ENCODE measurements at regions not wholly inside any gene's neighbourhood (a gene's known extent, or its start where the extent isn't known, plus 50 kb on each side); places are given as distances from the start of the nearest gene placed in this dataset.

- peaks cover 0 to 6% (median 0%) of the 10 kb centered on the region in 8 donors for H3K9me3 ChIP-seq
- DNase-seq: no peak
- H3K4me1 ChIP-seq: peaks cover 0 to 17% (median 5%) of the 10 kb centered on the region in 6 donors
- H3K4me3 ChIP-seq: no peak overlapping the region
- H3K27ac ChIP-seq: no peak overlapping the region
- H3K36me3 ChIP-seq: no peaks in the 10 kb centered on the region
- TF ChIP-seq POLR2A (IDR thresholded peaks at IDR 0.05): no peak
- TF ChIP-seq CTCF (IDR thresholded peaks at IDR 0.05 in 8 of 11, conservative IDR thresholded peaks at IDR 0.05 in 3 of 11): no peak
- TF ChIP-seq POLR2AphosphoS5 (IDR thresholded peaks at IDR 0.05): no peak
- WGBS, 5 donors: 81 to 100% (median 94%) methylated on average over 2 of the region's 2 CpGs
- H3K27me3 ChIP-seq (replicated peaks in 1 of 7): no peaks in the 10 kb centered on the region
- intact Hi-C loops (cut with DNase I; ENCODE audit: low total_unique reads): no loop called here
Observed at GRCh38 chrX:20420058-20420457, 153.3 kb upstream of the RPS6KA3 start.

GRCh38 chrX:20418379-20419150 lies 151.9 kb upstream of the RPS6KA3 start:
- intact Hi-C loops (cut with DNase I; ENCODE audit: low total_unique reads): no loop called here
- 26 to 44% (median 39%) methylated on average over 7 to 9 of the region's 9 CpGs for WGBS, 5 donors

GRCh38 chrX:20414762-20415445 lies 148.2 kb upstream of the RPS6KA3 start:
- intact Hi-C loops (cut with DNase I; ENCODE audit: low total_unique reads): no loop called here
- no peaks in the 10 kb centered on the region for H3K36me3 ChIP-seq
- peak overlapping the region in 4 of 8 donors; percentile 17 to 88 (median 86) for H3K27ac ChIP-seq
- H3K4me1 ChIP-seq: peaks cover 0 to 37% (median 11%) of the 10 kb centered on the region in 6 donors
- 75 to 85% (median 80%) methylated on average over 6 to 9 of the region's 9 CpGs for WGBS, 5 donors
- no peaks in the 10 kb centered on the region for H3K9me3 ChIP-seq
- no peak for DNase-seq
- no peak overlapping the region for H3K4me3 ChIP-seq
- TF ChIP-seq POLR2A (IDR thresholded peaks at IDR 0.05) (no peak), CTCF (IDR thresholded peaks at IDR 0.05 in 8 of 11, conservative IDR thresholded peaks at IDR 0.05 in 3 of 11) (no peak), POLR2AphosphoS5 (IDR thresholded peaks at IDR 0.05) (no peak)
- no peaks in the 10 kb centered on the region for H3K27me3 ChIP-seq (replicated peaks in 1 of 7)

More at GRCh38 chrX:20418379-20419150, 151.9 kb upstream of the RPS6KA3 start:
- Histone ChIP-seq H3K4me3 (no peak overlapping the region), H3K9me3 (no peaks in the 10 kb centered on the region), H3K27me3 (replicated peaks in 1 of 7) (no peaks in the 10 kb centered on the region), H3K27ac (peak overlapping the region in 5 of 8 donors; percentile 33 to 68 (median 66)), H3K4me1 (peaks cover 0 to 30% (median 9%) of the 10 kb centered on the region in 6 donors), H3K36me3 (no peaks in the 10 kb centered on the region)
- no peak for DNase-seq
- TF ChIP-seq POLR2A (IDR thresholded peaks at IDR 0.05) (no peak), POLR2AphosphoS5 (IDR thresholded peaks at IDR 0.05) (peak in 1 of 3 donors; percentile 39), CTCF (IDR thresholded peaks at IDR 0.05 in 8 of 11, conservative IDR thresholded peaks at IDR 0.05 in 3 of 11) (no peak)

- intact Hi-C loops (cut with DNase I; ENCODE audit: low total_unique reads): no loop called here
- TF ChIP-seq POLR2A (IDR thresholded peaks at IDR 0.05) (no peak), CTCF (IDR thresholded peaks at IDR 0.05 in 8 of 11, conservative IDR thresholded peaks at IDR 0.05 in 3 of 11) (no peak), POLR2AphosphoS5 (IDR thresholded peaks at IDR 0.05) (no peak)
- H3K27ac ChIP-seq: peak overlapping the region in 6 of 8 donors; percentile 71 to 88 (median 82)
- no peak for DNase-seq
- H3K9me3 ChIP-seq: no peaks in the 10 kb centered on the region
- no peaks in the 10 kb centered on the region for H3K36me3 ChIP-seq
- H3K4me3 ChIP-seq: no peak overlapping the region
- H3K4me1 ChIP-seq: peaks cover 0 to 35% (median 11%) of the 10 kb centered on the region in 6 donors
- 61 to 84% (median 79%) methylated on average over 2 of the region's 2 CpGs for WGBS, 5 donors
- H3K27me3 ChIP-seq (replicated peaks in 1 of 7): no peaks in the 10 kb centered on the region
Observed at GRCh38 chrX:20414066-20414465, 147.4 kb upstream of the RPS6KA3 start.

Measured in spleen (tissue), 11 donors.